Ishikawa (cell line): ENCODE measurements at regions not wholly inside any gene's neighbourhood (a gene's known extent, or its start where the extent isn't known, plus 50 kb on each side); places are given as distances from the start of the nearest gene placed in this dataset.

Experiments used
- CEBPB ChIP-seq: IDR thresholded peaks from 2 replicates; pipeline ENCODE4 v1.6.1; 2012
- CREB1 ChIP-seq: IDR thresholded peaks from 2 replicates; pipeline ENCODE4 v1.6.1; 2012; ENCODE audit warnings: low read depth
- EGR1 ChIP-seq: IDR thresholded peaks from 2 replicates; pipeline ENCODE4 v1.6.1; 2012
- EP300 ChIP-seq: IDR thresholded peaks from 2 replicates; pipeline ENCODE4 v1.6.1; 2012; ENCODE audit warnings: borderline replicate concordance
- FOXM1 ChIP-seq: IDR thresholded peaks from 2 replicates; pipeline ENCODE4 v1.6.1; 2012; ENCODE audit warnings: low read depth, borderline replicate concordance
- MAX ChIP-seq: IDR thresholded peaks from 2 replicates; pipeline ENCODE4 v1.6.1; 2012
- NFIC ChIP-seq: IDR thresholded peaks from 2 replicates; pipeline ENCODE4 v1.6.1; 2012
- RAD21 ChIP-seq: IDR thresholded peaks from 2 replicates; pipeline ENCODE4 v1.6.1; 2012; ENCODE audit warnings: low read depth
- REST ChIP-seq: IDR thresholded peaks from 2 replicates; pipeline ENCODE4 v1.6.1; 2012; ENCODE audit warnings: low read depth, mild to moderate bottlenecking
- TAF1 ChIP-seq: IDR thresholded peaks from 2 replicates; pipeline ENCODE4 v1.6.1; 2012; ENCODE audit warnings: low read depth, mild to moderate bottlenecking
- TCF12 ChIP-seq: IDR thresholded peaks from 2 replicates; pipeline ENCODE4 v1.6.1; 2012; ENCODE audit warnings: low read depth
- TEAD4 ChIP-seq: IDR thresholded peaks from 2 replicates; pipeline ENCODE4 v1.6.1; 2012
- USF1 ChIP-seq: IDR thresholded peaks from 2 replicates; pipeline ENCODE4 v1.6.1; 2012
- YY1 ChIP-seq: IDR thresholded peaks from 2 replicates; pipeline ENCODE4 v1.6.1; 2012; ENCODE audit warnings: low read depth
- ZBTB7A ChIP-seq: IDR thresholded peaks from 2 replicates; pipeline ENCODE4 v1.6.1; 2012; ENCODE audit warnings: low read depth

GRCh38 chr10:3292636-3293035 lies 120.1 kb upstream of the PITRM1 start:
- TF ChIP-seq YY1 (no peak), USF1 (no peak), FOXM1 (no peak), TEAD4 (no peak), ZBTB7A (no peak), TCF12 (no peak), CEBPB (no peak), RAD21 (no peak), NFIC (no peak), EGR1 (no peak), EP300 (no peak), MAX (no peak), TAF1 (no peak), CREB1 (no peak), REST (no peak)

GRCh38 chr10:3290550-3290949 lies 118.0 kb upstream of the PITRM1 start:
- TF ChIP-seq TAF1 (no peak), EP300 (no peak), MAX (no peak), CREB1 (no peak), TEAD4 (no peak), TCF12 (no peak), NFIC (no peak), RAD21 (no peak), REST (no peak), ZBTB7A (no peak), YY1 (no peak)

- TF ChIP-seq CEBPB (no peak), NFIC (no peak), USF1 (no peak), FOXM1 (no peak), TEAD4 (no peak), CREB1 (no peak)
Measured at GRCh38 chr10:3287572-3288445, 115.2 kb upstream of the PITRM1 start.

- TF ChIP-seq CEBPB (no peak), NFIC (no peak), EP300 (no peak), TEAD4 (no peak), MAX (no peak), CREB1 (no peak)
Measured at GRCh38 chr10:3282674-3283017, 110.1 kb upstream of the PITRM1 start.

- no peak for TF ChIP-seq EGR1
- no peak for TF ChIP-seq MAX
- TF ChIP-seq CEBPB, result no peak
- no peak for TF ChIP-seq YY1
- no peak for TF ChIP-seq RAD21
- TF ChIP-seq TAF1, result no peak
- TF ChIP-seq CREB1, result no peak
- TF ChIP-seq TCF12, result no peak
- TF ChIP-seq USF1, result no peak
- no peak for TF ChIP-seq REST
- no peak for TF ChIP-seq TEAD4
- TF ChIP-seq ZBTB7A, result no peak
- no peak for TF ChIP-seq FOXM1
- TF ChIP-seq EP300, result no peak
- no peak for TF ChIP-seq NFIC
Measured at GRCh38 chr10:3281941-3282673, 109.5 kb upstream of the PITRM1 start.
